Transverse colon (tissue), 3 donors: ENCODE measurements at regions not wholly inside any gene's neighbourhood (a gene's known extent, or its start where the extent isn't known, plus 50 kb on each side); places are given as distances from the start of the nearest gene placed in this dataset.

ENCODE experiments used
- POLR2A ChIP-seq: fragments of 450-650 bp; IDR thresholded peaks from one replicate; pipeline ENCODE4 v1.6.1; 2016; ENCODE audit warnings: antibody characterized with exemption, mild to moderate bottlenecking, moderate library complexity
- TF ChIP-seq, protein P1 (sequence below), 5 experiments: fragments of 200-600 bp in 3 of 5; fragments of 450-650 bp in 2 of 5; sonication (generic) in 3 of 5; IDR thresholded peaks; 1 replicate in 2 of 5; 2 replicates in 3 of 5; pipeline ENCODE4 v1.5.1; 2016 to 2017; ENCODE audit warnings: antibody characterized with exemption in 5 of 5, inconsistent platforms in 3 of 5, mild to moderate bottlenecking in 2 of 5, moderate library complexity in 1 of 5

DNA sequence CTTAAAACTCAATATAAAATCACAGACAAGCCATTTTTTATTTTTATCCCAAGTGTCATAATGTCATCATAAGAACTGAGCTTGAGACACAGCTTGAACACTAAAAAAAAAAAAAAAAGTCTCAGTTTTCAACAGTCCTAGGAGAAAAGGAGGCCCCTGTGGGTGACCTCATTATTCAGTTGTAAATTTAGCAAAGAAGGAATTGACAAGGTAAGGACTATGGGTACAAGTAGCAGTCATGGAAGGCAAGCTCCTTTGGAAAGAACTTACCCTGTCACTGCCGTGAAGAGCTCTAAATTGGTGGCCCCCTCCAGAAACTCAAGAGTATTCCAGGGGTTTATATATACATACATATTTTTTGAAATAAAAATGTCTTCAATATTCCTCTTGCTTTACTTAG lies 864.4 kb upstream of the KCND2 start:
- TF ChIP-seq, protein P1, sequence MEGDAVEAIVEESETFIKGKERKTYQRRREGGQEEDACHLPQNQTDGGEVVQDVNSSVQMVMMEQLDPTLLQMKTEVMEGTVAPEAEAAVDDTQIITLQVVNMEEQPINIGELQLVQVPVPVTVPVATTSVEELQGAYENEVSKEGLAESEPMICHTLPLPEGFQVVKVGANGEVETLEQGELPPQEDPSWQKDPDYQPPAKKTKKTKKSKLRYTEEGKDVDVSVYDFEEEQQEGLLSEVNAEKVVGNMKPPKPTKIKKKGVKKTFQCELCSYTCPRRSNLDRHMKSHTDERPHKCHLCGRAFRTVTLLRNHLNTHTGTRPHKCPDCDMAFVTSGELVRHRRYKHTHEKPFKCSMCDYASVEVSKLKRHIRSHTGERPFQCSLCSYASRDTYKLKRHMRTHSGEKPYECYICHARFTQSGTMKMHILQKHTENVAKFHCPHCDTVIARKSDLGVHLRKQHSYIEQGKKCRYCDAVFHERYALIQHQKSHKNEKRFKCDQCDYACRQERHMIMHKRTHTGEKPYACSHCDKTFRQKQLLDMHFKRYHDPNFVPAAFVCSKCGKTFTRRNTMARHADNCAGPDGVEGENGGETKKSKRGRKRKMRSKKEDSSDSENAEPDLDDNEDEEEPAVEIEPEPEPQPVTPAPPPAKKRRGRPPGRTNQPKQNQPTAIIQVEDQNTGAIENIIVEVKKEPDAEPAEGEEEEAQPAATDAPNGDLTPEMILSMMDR (IDR thresholded peaks at IDR 0.05), result no peak
- TF ChIP-seq POLR2A, result no peak
